ENCODE measurements at regions not wholly inside any gene's neighbourhood (a gene's known extent, or its start where the extent isn't known, plus 50 kb on each side); places are given as distances from the start of the nearest gene placed in this dataset.
"Not testable (repeated sequence)": the region's sequence is repeated elsewhere in the genome, so short reads cannot be mapped to it uniquely, and the experiment has no call there.

- DNase-seq (no peak), ATAC-seq (ENCODE audit: low read depth) (no peak)
- CTCF ChIA-PET = no interaction called here
- Mint-ChIP-seq H3K36me3 (ENCODE audit: low read depth) (no peaks in the 10 kb centered on the region), H3K4me3 (no peak overlapping the region), H3K4me1 (peaks cover 51% of the 10 kb centered on the region), H3K27ac (no peak overlapping the region), H3K27me3 (no peaks in the 10 kb centered on the region), H3K9me3 (no peaks in the 10 kb centered on the region)
- TF ChIP-seq CTCF (IDR thresholded peaks at IDR 0.05) = no peak
- POLR2A ChIA-PET = no interaction called here
- intact Hi-C loops (cut with micrococcal nuclease) = no loop called here
These were observed 121.0 kb upstream of the RASGEF1B start for GRCh38 chr4:81592701-81593100.

GRCh38 chr4:81590596-81590995 is 118.9 kb upstream of the RASGEF1B start:
- DNase-seq (no peak), ATAC-seq (ENCODE audit: low read depth) (no peak)
- Mint-ChIP-seq H3K4me3 (no peak overlapping the region), H3K27me3 (no peaks in the 10 kb centered on the region), H3K9me3 (no peaks in the 10 kb centered on the region), H3K4me1 (peaks cover 47% of the 10 kb centered on the region), H3K27ac (peak overlapping the region; percentile 19), H3K36me3 (ENCODE audit: low read depth) (no peaks in the 10 kb centered on the region)
- ChIA-PET CTCF (interaction anchor here (1.1 kb wide), 1 partner anchor 118 kb away, joined by 3 read pairs; the partner anchor contains the start of gene RASGEF1B), POLR2A (interaction anchor here (0.8 to 0.9 kb wide), 3 partner anchors 16 to 119 kb away, joined by 3 to 6 read pairs (median 3); partner anchors contain the start of gene RASGEF1B)
- intact Hi-C loops (cut with micrococcal nuclease) = loop anchor here (2.0 kb wide), 2 partner anchors 14 kb away; no protein-coding TSS in a partner anchor
- TF ChIP-seq CTCF (IDR thresholded peaks at IDR 0.05) = no peak

GRCh38 chr4:81589262-81589661 is 117.6 kb upstream of the RASGEF1B start:
- Mint-ChIP-seq H3K4me1 (peaks cover 34% of the 10 kb centered on the region), H3K36me3 (ENCODE audit: low read depth) (no peaks in the 10 kb centered on the region), H3K27me3 (no peaks in the 10 kb centered on the region), H3K9me3 (no peaks in the 10 kb centered on the region), H3K27ac (no peak overlapping the region), H3K4me3 (no peak overlapping the region)
- intact Hi-C loops (cut with micrococcal nuclease) = no loop called here
- ATAC-seq (ENCODE audit: low read depth) (no peak), DNase-seq (no peak)
- TF ChIP-seq CTCF (IDR thresholded peaks at IDR 0.05) = no peak
- ChIA-PET POLR2A (interaction anchor here (0.8 to 1.0 kb wide), 3 partner anchors 31 to 119 kb away, joined by 3 read pairs; no protein-coding TSS in a partner anchor), CTCF (no interaction called here)

GRCh38 chr4:81586706-81587105 is 115.0 kb upstream of the RASGEF1B start:
- Mint-ChIP-seq H3K4me1 (peaks cover 25% of the 10 kb centered on the region), H3K27me3 (no peaks in the 10 kb centered on the region), H3K9me3 (no peaks in the 10 kb centered on the region), H3K4me3 (no peak overlapping the region), H3K27ac (no peak overlapping the region), H3K36me3 (ENCODE audit: low read depth) (no peaks in the 10 kb centered on the region)
- DNase-seq (no peak), ATAC-seq (ENCODE audit: low read depth) (no peak)
- ChIA-PET CTCF (no interaction called here), POLR2A (interaction anchor here (1.4 kb wide), 1 partner anchor 12 kb away, joined by 4 read pairs; no protein-coding TSS in a partner anchor)
- intact Hi-C loops (cut with micrococcal nuclease) = no loop called here
- no peak for TF ChIP-seq CTCF (IDR thresholded peaks at IDR 0.05)

GRCh38 chr4:81580994-81581374 is 109.3 kb upstream of the RASGEF1B start:
- intact Hi-C loops (cut with micrococcal nuclease); H3K9me3 Mint-ChIP-seq; H3K27ac Mint-ChIP-seq; H3K4me3 Mint-ChIP-seq; H3K36me3 Mint-ChIP-seq (ENCODE audit: low read depth); POLR2A ChIA-PET; CTCF ChIA-PET; DNase-seq; H3K4me1 Mint-ChIP-seq; H3K27me3 Mint-ChIP-seq; ATAC-seq (ENCODE audit: low read depth): not testable (repeated sequence)
